Sigmoid colon (tissue), 4 donors: ENCODE measurements at regions not wholly inside any gene's neighbourhood (a gene's known extent, or its start where the extent isn't known, plus 50 kb on each side); places are given as distances from the start of the nearest gene placed in this dataset.

ENCODE experiments used
- EP300 ChIP-seq, 4 donors: sonication (generic); formaldehyde crosslinking; IDR thresholded peaks; one replicate each; pipeline ENCODE4 v1.6.1; 2017; ENCODE audit warnings: antibody characterized with exemption in 4 of 4
- POLR2A ChIP-seq, 2 donors: fragments of 450-650 bp; IDR thresholded peaks; one replicate each; pipeline ENCODE4 v1.6.1; 2016; ENCODE audit warnings: antibody characterized with exemption in 2 of 2, mild to moderate bottlenecking in 2 of 2, moderate library complexity in 2 of 2
- POLR2AphosphoS5 ChIP-seq, 4 donors: sonication (generic); formaldehyde crosslinking; IDR thresholded peaks; one replicate each; pipeline ENCODE4 v1.6.1; 2017; ENCODE audit warnings: antibody characterized with exemption in 4 of 4
- TF ChIP-seq, protein P1 (sequence below), 4 experiments: fragments of 450-650 bp in 3 of 4; fragments of 200-600 bp in 1 of 4; IDR thresholded peaks; one replicate each; pipeline ENCODE4 v1.5.1; 2016 to 2019; ENCODE audit warnings: antibody characterized with exemption in 4 of 4, mild to moderate bottlenecking in 3 of 4, moderate library complexity in 2 of 4

DNA sequence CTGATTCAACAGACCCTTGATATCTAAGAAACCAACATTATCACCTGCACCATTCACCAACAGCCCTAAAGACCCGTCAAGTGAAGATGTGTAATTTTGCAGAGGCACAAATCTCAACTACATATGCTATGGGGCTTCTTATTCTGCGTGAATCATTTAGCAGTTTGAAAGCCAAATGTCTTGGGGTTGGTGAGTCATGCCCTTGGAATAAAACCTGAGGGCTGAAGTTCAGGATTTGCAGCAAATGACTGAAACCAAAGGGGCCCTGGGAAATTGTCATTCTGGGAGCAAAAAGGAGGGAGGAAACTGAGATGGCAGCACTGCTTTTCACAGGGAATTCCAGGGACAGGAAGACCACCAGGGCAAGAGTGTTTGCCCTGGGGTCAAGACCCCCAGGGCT is 79.2 kb upstream of the TNR start:
- TF ChIP-seq POLR2A (IDR thresholded peaks at IDR 0.05) (no peak), EP300 (IDR thresholded peaks at IDR 0.05) (no peak), POLR2AphosphoS5 (IDR thresholded peaks at IDR 0.05) (no peak)
- TF ChIP-seq, protein P1, sequence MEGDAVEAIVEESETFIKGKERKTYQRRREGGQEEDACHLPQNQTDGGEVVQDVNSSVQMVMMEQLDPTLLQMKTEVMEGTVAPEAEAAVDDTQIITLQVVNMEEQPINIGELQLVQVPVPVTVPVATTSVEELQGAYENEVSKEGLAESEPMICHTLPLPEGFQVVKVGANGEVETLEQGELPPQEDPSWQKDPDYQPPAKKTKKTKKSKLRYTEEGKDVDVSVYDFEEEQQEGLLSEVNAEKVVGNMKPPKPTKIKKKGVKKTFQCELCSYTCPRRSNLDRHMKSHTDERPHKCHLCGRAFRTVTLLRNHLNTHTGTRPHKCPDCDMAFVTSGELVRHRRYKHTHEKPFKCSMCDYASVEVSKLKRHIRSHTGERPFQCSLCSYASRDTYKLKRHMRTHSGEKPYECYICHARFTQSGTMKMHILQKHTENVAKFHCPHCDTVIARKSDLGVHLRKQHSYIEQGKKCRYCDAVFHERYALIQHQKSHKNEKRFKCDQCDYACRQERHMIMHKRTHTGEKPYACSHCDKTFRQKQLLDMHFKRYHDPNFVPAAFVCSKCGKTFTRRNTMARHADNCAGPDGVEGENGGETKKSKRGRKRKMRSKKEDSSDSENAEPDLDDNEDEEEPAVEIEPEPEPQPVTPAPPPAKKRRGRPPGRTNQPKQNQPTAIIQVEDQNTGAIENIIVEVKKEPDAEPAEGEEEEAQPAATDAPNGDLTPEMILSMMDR (IDR thresholded peaks at IDR 0.05): no peak
